Right renal cortex interstitium (tissue), 3 donors: ENCODE measurements at regions not wholly inside any gene's neighbourhood (a gene's known extent, or its start where the extent isn't known, plus 50 kb on each side); places are given as distances from the start of the nearest gene placed in this dataset.
"Not testable (repeated sequence)": the region's sequence is repeated elsewhere in the genome, so short reads cannot be mapped to it uniquely, and the experiment has no call there.

ENCODE experiments used
- DNase-seq, 3 donors: peaks; one replicate each; pipeline ENCODE4 v3.0.0-alpha.2; 2013; ENCODE audit warnings: low read depth in 3 of 3, low spot score in 2 of 3

- DNase-seq = no peak
Measured at GRCh38 chr9:90457386-90458190, 185.0 kb downstream of the DIRAS2 start.

DNA sequence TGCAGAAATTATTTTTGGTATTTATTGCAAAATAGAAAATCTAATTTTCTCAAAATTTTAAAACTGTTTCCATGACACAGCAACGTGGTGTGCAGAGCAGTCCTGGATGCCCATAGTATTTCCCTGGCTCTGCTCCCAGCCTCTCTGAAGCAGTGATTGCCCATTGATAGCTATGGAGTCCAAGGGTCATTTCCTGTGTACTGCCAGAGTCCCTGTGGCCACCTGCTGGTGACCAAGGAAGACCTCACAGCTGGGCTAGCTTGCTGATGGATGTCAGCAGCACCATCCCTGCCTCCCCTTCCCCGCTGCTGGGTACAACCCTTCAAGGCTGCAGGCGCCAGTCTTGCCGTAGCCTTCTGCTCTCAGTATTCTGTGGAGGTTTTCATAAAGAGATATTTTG lies 184.1 kb downstream of the DIRAS2 start:
- DNase-seq = no peak

GRCh38 chr9:90459321-90459720 lies 183.3 kb downstream of the DIRAS2 start:
- no peak for DNase-seq

- DNase-seq = no peak
Measured at GRCh38 chr9:90460220-90460619, 182.4 kb downstream of the DIRAS2 start.

DNA sequence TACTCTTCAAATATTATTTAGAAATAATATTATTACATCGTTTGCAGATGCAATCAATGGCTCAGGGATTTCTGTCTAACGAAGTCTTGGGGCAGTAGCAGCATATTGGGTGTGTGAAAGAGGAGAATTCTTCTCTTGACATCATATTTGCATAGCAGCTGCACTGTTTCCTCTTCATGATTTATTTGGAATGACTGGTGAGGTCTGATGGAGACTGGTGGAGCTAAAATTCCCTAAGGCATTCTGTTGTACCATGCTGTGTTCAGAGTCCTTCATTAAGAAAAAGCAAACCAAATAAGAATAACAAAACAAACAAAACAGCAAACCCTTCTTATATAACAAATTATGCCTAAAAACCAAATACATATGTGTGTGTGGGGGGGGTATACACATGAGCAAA lies 177.6 kb downstream of the DIRAS2 start:
- no peak for DNase-seq

GRCh38 chr9:90466441-90466840 lies 176.2 kb downstream of the DIRAS2 start:
- no peak for DNase-seq

- no peak for DNase-seq
Measured at GRCh38 chr9:90469435-90469834, 173.2 kb downstream of the DIRAS2 start.

- no peak for DNase-seq
Measured at GRCh38 chr9:90469865-90470387, 172.7 kb downstream of the DIRAS2 start.

GRCh38 chr9:90476058-90476457 lies 166.6 kb downstream of the DIRAS2 start:
- DNase-seq = no peak

GRCh38 chr9:90477535-90477934 lies 165.1 kb downstream of the DIRAS2 start:
- no peak for DNase-seq

GRCh38 chr9:90478821-90479220 lies 163.8 kb downstream of the DIRAS2 start:
- DNase-seq = no peak

GRCh38 chr9:90485028-90485427 lies 157.6 kb downstream of the DIRAS2 start:
- no peak for DNase-seq

DNA sequence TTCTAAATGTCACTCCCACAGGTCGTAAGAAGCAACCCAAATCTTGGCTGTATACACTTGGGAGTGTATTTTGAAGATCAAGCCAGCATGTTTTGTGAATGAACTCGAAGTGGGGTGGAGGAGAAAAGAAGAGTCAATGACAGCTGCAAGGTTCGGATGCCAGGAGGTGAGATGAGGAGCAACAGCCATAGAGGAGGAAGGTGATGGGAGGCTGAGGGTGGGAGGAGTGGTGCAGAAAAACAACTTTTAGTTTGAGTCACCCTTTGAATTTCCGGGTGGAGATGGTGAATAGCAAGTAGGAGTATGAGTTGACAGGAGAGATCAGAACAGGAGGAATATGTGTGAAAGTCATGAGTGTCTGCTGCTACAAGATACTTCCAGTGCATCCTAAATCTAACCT lies 153.6 kb downstream of the DIRAS2 start:
- DNase-seq = no peak

- DNase-seq = no peak
Measured at GRCh38 chr9:90499761-90500160, 142.9 kb downstream of the DIRAS2 start.

DNA sequence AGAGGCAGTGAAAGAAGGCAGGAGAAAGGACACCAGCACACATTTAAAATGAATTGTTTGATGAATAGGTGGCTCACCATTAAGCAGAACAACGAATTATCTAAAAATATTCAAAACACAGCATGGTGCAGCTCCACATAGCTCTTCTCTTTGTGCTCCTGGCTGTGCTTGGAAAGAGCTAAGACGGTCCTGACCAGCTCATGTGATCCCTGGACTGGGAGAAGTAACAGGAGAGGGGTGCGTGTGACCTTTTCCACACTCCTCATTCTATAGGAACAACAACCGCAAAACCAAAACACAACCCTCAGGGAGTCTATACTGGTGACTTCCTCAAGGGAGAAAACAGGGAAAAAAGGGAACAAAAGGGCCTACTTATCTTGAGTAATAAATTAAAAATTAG lies 140.5 kb downstream of the DIRAS2 start:
- DNase-seq = no peak

DNA sequence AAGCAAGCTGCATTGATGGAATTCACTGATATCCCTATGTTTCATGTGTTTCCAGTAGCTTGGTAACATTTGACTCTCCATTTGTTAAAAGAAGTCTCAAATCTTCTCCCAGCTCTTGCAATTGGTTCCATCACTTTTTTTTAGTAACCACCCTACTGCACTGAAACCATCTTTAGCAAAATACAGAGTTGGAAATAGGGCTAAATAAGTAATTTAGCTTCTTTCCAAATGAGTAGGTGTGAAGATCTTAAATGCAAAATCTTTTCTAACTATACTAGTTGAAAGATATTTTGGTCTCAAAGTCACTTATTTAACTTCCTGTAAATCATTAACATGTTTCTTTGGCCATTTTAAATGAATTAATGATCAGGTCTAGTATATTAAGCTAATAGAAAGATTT lies 138.1 kb downstream of the DIRAS2 start:
- no peak for DNase-seq

GRCh38 chr9:90505695-90506094 lies 136.9 kb downstream of the DIRAS2 start:
- DNase-seq = no peak

DNA sequence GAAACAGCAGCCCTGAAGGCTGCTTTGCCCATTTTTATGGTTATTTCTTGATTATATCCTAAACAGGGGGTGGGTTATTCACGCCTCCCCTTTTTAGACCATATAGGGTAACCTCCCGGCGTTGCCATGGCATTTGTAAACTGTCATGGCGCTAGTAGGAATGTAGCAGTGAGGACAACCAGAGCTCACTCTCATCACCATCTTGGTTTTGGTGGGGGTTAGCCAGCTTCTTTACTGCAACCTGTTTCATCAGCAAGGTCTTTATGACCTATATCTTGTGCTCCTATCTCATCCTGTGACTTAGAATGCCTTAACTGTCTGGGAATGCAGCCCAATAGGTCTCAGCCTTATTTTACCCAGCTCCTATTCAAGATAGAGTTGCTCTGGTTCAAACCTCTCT lies 136.2 kb downstream of the DIRAS2 start:
- not testable (repeated sequence) for DNase-seq

- no peak for DNase-seq
Measured at GRCh38 chr9:90507621-90508020, 135.0 kb downstream of the DIRAS2 start.

- no peak for DNase-seq
Measured at GRCh38 chr9:90508940-90509339, 133.7 kb downstream of the DIRAS2 start.

GRCh38 chr9:90511711-90512110 lies 130.9 kb downstream of the DIRAS2 start:
- no peak for DNase-seq

DNA sequence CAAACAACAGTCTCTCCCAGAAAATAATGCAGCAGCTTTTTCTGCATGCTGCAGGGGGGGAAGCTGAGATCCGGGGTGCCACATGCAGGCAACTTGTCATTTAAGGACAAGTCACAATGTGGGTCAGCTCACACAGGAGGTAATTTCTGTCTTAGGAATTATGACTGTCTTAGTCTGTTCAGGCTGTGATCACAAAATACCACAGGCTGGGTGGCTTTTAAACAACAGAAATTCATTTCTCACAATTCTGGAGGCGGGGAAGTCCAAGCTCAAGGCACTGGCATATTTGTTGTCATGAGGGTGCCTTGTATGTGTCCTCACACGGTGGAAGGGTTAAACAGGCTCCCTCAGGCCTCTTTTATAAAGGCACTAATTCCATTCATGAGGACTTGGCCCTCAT lies 127.7 kb downstream of the DIRAS2 start:
- no peak for DNase-seq

DNA sequence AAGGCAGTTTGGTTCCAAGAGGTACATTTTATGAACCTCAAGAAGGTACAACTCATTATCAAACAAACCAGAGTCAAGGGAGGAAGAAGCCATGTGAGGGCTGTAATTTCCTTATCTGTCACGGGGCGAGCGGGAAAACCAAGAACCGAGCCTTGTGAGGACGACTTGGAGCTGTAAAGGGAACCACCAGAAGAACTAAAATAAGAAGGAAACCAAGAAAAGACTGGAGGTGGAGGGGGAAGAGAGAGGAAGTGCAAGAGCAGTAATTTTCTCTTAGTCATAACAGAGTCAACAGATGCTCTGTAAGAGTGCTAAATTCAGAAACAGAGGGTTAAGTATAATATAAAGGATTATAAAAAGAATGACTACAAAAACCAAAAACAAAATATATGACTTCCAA lies 127.1 kb downstream of the DIRAS2 start:
- DNase-seq = no peak
